WERI-Rb-1 (cell line): ENCODE measurements at regions not wholly inside any gene's neighbourhood (a gene's known extent, or its start where the extent isn't known, plus 50 kb on each side); places are given as distances from the start of the nearest gene placed in this dataset.

Experiments
- DNase-seq: peaks from one replicate; pipeline ENCODE4 v3.0.0-alpha.2; 2020
- H3K27ac ChIP-seq: fragments of 250-450 bp; sonication (Bioruptor Pico); 2 replicates; pipeline ENCODE4 v1.5.1; 2020; ENCODE audit warnings: mild to moderate bottlenecking, moderate library complexity
- H3K27me3 ChIP-seq: fragments of 250-450 bp; sonication (Bioruptor Pico); 2 replicates; pipeline ENCODE4 v1.5.1; 2021; ENCODE audit warnings: mild to moderate bottlenecking, low read depth, moderate library complexity; ENCODE audit not compliant: insufficient read depth, severe bottlenecking
- H3K36me3 ChIP-seq: fragments of 250-450 bp; sonication (Bioruptor Pico); 2 replicates; pipeline ENCODE4 v1.5.1; 2020; ENCODE audit warnings: mild to moderate bottlenecking, moderate library complexity
- H3K4me3 ChIP-seq: 2 replicates; pipeline ENCODE4 v1.5.1; 2011; ENCODE audit warnings: low read depth, mild to moderate bottlenecking, control low read depth, low read length
- H3K9me3 ChIP-seq: fragments of 250-450 bp; sonication (Bioruptor Pico); 2 replicates; pipeline ENCODE4 v1.5.1; 2021; ENCODE audit warnings: mild to moderate bottlenecking, moderate library complexity; ENCODE audit not compliant: severe bottlenecking
- CTCF ChIP-seq: IDR thresholded peaks from 2 replicates; pipeline ENCODE4 v1.5.1; 2011; ENCODE audit warnings: low read depth, mild to moderate bottlenecking, control low read depth, inconsistent platforms, low read length

GRCh38 chr4:89561048-89561447 is 253.4 kb upstream of the GPRIN3 start:
- no peak for DNase-seq
- H3K27me3 ChIP-seq, result no peaks in the 10 kb centered on the region
- H3K4me3 ChIP-seq, result no peak overlapping the region
- no peaks in the 10 kb centered on the region for H3K9me3 ChIP-seq
- TF ChIP-seq CTCF, result no peak
- H3K36me3 ChIP-seq, result no peaks in the 10 kb centered on the region
- H3K27ac ChIP-seq, result no peak overlapping the region

GRCh38 chr4:89558147-89558546 is 250.5 kb upstream of the GPRIN3 start:
- Histone ChIP-seq H3K27me3 (no peaks in the 10 kb centered on the region), H3K36me3 (no peaks in the 10 kb centered on the region), H3K4me3 (no peak overlapping the region), H3K9me3 (no peaks in the 10 kb centered on the region), H3K27ac (no peak overlapping the region)
- DNase-seq, result no peak
- TF ChIP-seq CTCF, result peak; percentile 68

- H3K27me3 ChIP-seq, result no peaks in the 10 kb centered on the region
- DNase-seq, result no peak
- no peaks in the 10 kb centered on the region for H3K9me3 ChIP-seq
- TF ChIP-seq CTCF, result no peak
- H3K4me3 ChIP-seq, result no peak overlapping the region
- H3K27ac ChIP-seq, result no peak overlapping the region
- no peaks in the 10 kb centered on the region for H3K36me3 ChIP-seq
Observed at GRCh38 chr4:89556601-89557305, 249.2 kb upstream of the GPRIN3 start.

- no peak for TF ChIP-seq CTCF
- H3K36me3 ChIP-seq, result no peaks in the 10 kb centered on the region
- H3K4me3 ChIP-seq, result no peak overlapping the region
- no peaks in the 10 kb centered on the region for H3K27me3 ChIP-seq
- DNase-seq, result no peak
- peaks cover 2% of the 10 kb centered on the region for H3K9me3 ChIP-seq
- no peak overlapping the region for H3K27ac ChIP-seq
Observed at GRCh38 chr4:89551191-89551590, 243.6 kb upstream of the GPRIN3 start.

- no peak for DNase-seq
- Histone ChIP-seq H3K36me3 (no peaks in the 10 kb centered on the region), H3K4me3 (no peak overlapping the region), H3K27ac (no peak overlapping the region), H3K27me3 (no peaks in the 10 kb centered on the region), H3K9me3 (peaks cover 5% of the 10 kb centered on the region)
- TF ChIP-seq CTCF, result no peak
Observed at GRCh38 chr4:89549907-89550306, 242.3 kb upstream of the GPRIN3 start.

- TF ChIP-seq CTCF, result no peak
- no peak overlapping the region for H3K4me3 ChIP-seq
- no peaks in the 10 kb centered on the region for H3K36me3 ChIP-seq
- no peaks in the 10 kb centered on the region for H3K27me3 ChIP-seq
- H3K27ac ChIP-seq, result no peak overlapping the region
- H3K9me3 ChIP-seq, result peaks cover 10% of the 10 kb centered on the region
- DNase-seq, result no peak
Observed at GRCh38 chr4:89545315-89545714, 237.7 kb upstream of the GPRIN3 start.
